ENCODE measurements at regions not wholly inside any gene's neighbourhood (a gene's known extent, or its start where the extent isn't known, plus 50 kb on each side); places are given as distances from the start of the nearest gene placed in this dataset.

- Mint-ChIP-seq H3K36me3 (ENCODE audit: insufficient read depth in 2 of 2) (no peaks in the 10 kb centered on the region), H3K4me3 (no peak overlapping the region), H3K4me1 (ENCODE audit: low read depth) (peaks cover 42% of the 10 kb centered on the region), H3K9me3 (no peaks in the 10 kb centered on the region), H3K27me3 (ENCODE audit: low read depth) (peaks cover 12% of the 10 kb centered on the region), H3K27ac (no peak overlapping the region)
- no peak for DNase-seq
- no peak for ATAC-seq (replicated peaks in 1 of 2)
These were observed 59.6 kb upstream of the FRMD4B start for GRCh38 chr3:69445498-69445897.

DNA sequence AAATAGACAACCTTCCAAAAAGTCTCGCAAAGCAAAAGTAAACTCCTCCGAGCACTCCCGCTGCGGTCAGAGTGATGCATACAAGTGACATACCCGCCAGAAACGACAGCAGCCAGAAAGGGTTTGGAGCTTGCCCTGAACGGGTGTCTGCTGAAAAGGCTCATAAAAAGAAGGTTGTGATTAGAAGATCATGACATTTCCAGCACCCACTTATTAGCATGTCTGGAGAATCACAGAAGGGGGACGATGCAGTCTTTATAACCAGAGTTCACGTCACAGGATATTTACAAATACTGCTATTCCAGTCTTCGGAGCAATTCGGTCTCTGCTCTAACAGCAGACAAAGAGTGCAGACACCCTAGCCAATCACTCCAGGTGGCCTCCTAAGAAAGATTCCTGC, 59.1 kb upstream of the FRMD4B start:
- Mint-ChIP-seq H3K27ac (no peak overlapping the region), H3K27me3 (ENCODE audit: low read depth) (peaks cover 12% of the 10 kb centered on the region), H3K4me1 (ENCODE audit: low read depth) (peaks cover 47% of the 10 kb centered on the region), H3K4me3 (no peak overlapping the region), H3K9me3 (no peaks in the 10 kb centered on the region), H3K36me3 (ENCODE audit: insufficient read depth in 2 of 2) (no peaks in the 10 kb centered on the region)
- no peak for DNase-seq
- ATAC-seq (replicated peaks in 1 of 2): no peak

GRCh38 chr3:69443457-69443920, 57.6 kb upstream of the FRMD4B start:
- no peaks in the 10 kb centered on the region for H3K9me3 Mint-ChIP-seq
- H3K4me1 Mint-ChIP-seq (ENCODE audit: low read depth): peaks cover 56% of the 10 kb centered on the region
- H3K27me3 Mint-ChIP-seq (ENCODE audit: low read depth): peaks cover 12% of the 10 kb centered on the region
- H3K27ac Mint-ChIP-seq: no peak overlapping the region
- no peaks in the 10 kb centered on the region for H3K36me3 Mint-ChIP-seq (ENCODE audit: insufficient read depth in 2 of 2)
- no peak for DNase-seq
- peak overlapping the region in 1 of 2 donors; percentile 5 for H3K4me3 Mint-ChIP-seq
- no peak for ATAC-seq (replicated peaks in 1 of 2)

- H3K9me3 Mint-ChIP-seq: no peaks in the 10 kb centered on the region
- peaks cover 12% of the 10 kb centered on the region for H3K27me3 Mint-ChIP-seq (ENCODE audit: low read depth)
- H3K36me3 Mint-ChIP-seq (ENCODE audit: insufficient read depth in 2 of 2): no peaks in the 10 kb centered on the region
- no peak overlapping the region for H3K27ac Mint-ChIP-seq
- DNase-seq (peak; percentile 35 to 65), ATAC-seq (replicated peaks in 1 of 2) (peak; percentile 86 to 90)
- peak overlapping the region in 1 of 2 donors; percentile 5 for H3K4me3 Mint-ChIP-seq
- peaks cover 56% of the 10 kb centered on the region for H3K4me1 Mint-ChIP-seq (ENCODE audit: low read depth)
These were observed 57.0 kb upstream of the FRMD4B start for GRCh38 chr3:69442771-69443311.

- H3K36me3 Mint-ChIP-seq (ENCODE audit: insufficient read depth in 2 of 2): no peaks in the 10 kb centered on the region
- H3K27me3 Mint-ChIP-seq (ENCODE audit: low read depth): peaks cover 12% of the 10 kb centered on the region
- no peaks in the 10 kb centered on the region for H3K9me3 Mint-ChIP-seq
- ATAC-seq (replicated peaks in 1 of 2): no peak
- H3K4me3 Mint-ChIP-seq: peak overlapping the region in 1 of 2 donors; percentile 16
- peaks cover 60% of the 10 kb centered on the region for H3K4me1 Mint-ChIP-seq (ENCODE audit: low read depth)
- DNase-seq: no peak
- no peak overlapping the region for H3K27ac Mint-ChIP-seq
These were observed 55.8 kb upstream of the FRMD4B start for GRCh38 chr3:69441732-69442131.

- no peak overlapping the region for H3K27ac Mint-ChIP-seq
- no peak for ATAC-seq (replicated peaks in 1 of 2)
- no peak for DNase-seq
- H3K9me3 Mint-ChIP-seq: no peaks in the 10 kb centered on the region
- H3K4me3 Mint-ChIP-seq: no peak overlapping the region
- no peaks in the 10 kb centered on the region for H3K36me3 Mint-ChIP-seq (ENCODE audit: insufficient read depth in 2 of 2)
- H3K27me3 Mint-ChIP-seq (ENCODE audit: low read depth): peaks cover 12% of the 10 kb centered on the region
- H3K4me1 Mint-ChIP-seq (ENCODE audit: low read depth): peaks cover 67% of the 10 kb centered on the region
These were observed 55.2 kb upstream of the FRMD4B start for GRCh38 chr3:69441040-69441439.

DNA sequence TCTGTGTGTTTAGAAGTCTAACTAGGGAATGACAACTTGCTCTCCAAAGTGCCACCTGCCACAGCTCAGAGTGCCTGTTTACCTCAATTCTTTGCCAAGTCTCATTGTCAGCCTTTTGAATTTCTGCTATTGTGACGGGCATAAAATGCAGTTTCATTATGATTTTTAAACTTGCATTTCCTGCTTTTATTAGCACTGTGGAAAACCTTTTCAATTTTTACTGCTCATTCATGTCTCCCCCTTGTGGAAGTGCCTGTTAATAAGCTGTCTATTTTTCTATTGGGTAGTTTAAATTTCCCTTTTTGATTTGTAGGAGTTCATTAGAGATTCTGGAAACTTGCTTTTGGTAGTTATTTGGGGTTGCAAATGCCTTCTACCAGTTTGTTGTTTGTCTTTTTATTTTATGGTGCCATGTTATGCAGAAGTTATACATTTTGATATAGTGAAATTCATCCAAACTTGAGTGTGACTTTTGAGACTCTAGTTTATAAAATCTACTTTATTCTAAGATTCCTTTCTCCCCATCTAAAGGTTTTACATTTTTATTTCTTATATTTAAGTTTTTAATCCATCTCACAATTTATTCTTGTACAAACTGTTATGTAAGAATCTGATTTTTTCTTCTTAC, 53.9 kb upstream of the FRMD4B start:
- ATAC-seq (replicated peaks in 1 of 2) (no peak), DNase-seq (no peak)
- Mint-ChIP-seq H3K4me3 (no peak overlapping the region), H3K4me1 (ENCODE audit: low read depth) (peaks cover 80% of the 10 kb centered on the region), H3K36me3 (ENCODE audit: insufficient read depth in 2 of 2) (no peaks in the 10 kb centered on the region), H3K27me3 (ENCODE audit: low read depth) (peaks cover 12% of the 10 kb centered on the region), H3K9me3 (no peaks in the 10 kb centered on the region), H3K27ac (no peak overlapping the region)

- no peak for DNase-seq
- H3K4me1 Mint-ChIP-seq (ENCODE audit: low read depth): peaks cover 80% of the 10 kb centered on the region
- no peaks in the 10 kb centered on the region for H3K9me3 Mint-ChIP-seq
- H3K27ac Mint-ChIP-seq: no peak overlapping the region
- no peaks in the 10 kb centered on the region for H3K36me3 Mint-ChIP-seq (ENCODE audit: insufficient read depth in 2 of 2)
- H3K27me3 Mint-ChIP-seq (ENCODE audit: low read depth): peaks cover 12% of the 10 kb centered on the region
- ATAC-seq (replicated peaks in 1 of 2): no peak
- H3K4me3 Mint-ChIP-seq: no peak overlapping the region
These were observed 52.6 kb upstream of the FRMD4B start for GRCh38 chr3:69438476-69438875.

- H3K36me3 Mint-ChIP-seq (ENCODE audit: insufficient read depth in 2 of 2): no peaks in the 10 kb centered on the region
- peak overlapping the region; percentile 67 for H3K27ac Mint-ChIP-seq
- peak overlapping the region; percentile 52 to 68 for H3K4me3 Mint-ChIP-seq
- no peak for DNase-seq
- no peaks in the 10 kb centered on the region for H3K9me3 Mint-ChIP-seq
- peaks cover 77% of the 10 kb centered on the region for H3K4me1 Mint-ChIP-seq (ENCODE audit: low read depth)
- H3K27me3 Mint-ChIP-seq (ENCODE audit: low read depth): peaks cover 23% of the 10 kb centered on the region
- peak; percentile 67 to 72 for ATAC-seq (replicated peaks in 1 of 2)
These were observed 49.7 kb upstream of the FRMD4B start for GRCh38 chr3:69435274-69436265.

Data from activated T-cell treated with anti-CD3 and anti-CD28 coated beads, Interleukin-2, amount 50 U/mL, for 72 hours (primary cell).